Right lobe of liver (tissue), 6 donors: ENCODE measurements at regions not wholly inside any gene's neighbourhood (a gene's known extent, or its start where the extent isn't known, plus 50 kb on each side); places are given as distances from the start of the nearest gene placed in this dataset.
A peak's percentile ranks its signal among the peaks of the same experiment; 100 is the strongest.

Experiments used
- ATAC-seq, 4 donors: fragments of 200-7000 bp; cut with Tn5 transposase; one replicate each; pipeline ENCODE4 v1.9.1; 2020; ENCODE audit warnings: mild to moderate bottlenecking in 4 of 4, moderate library complexity in 4 of 4
- DNase-seq, 3 donors: peaks; one replicate each; pipeline ENCODE4 v3.0.0-alpha.2; 2020
- H3K27ac ChIP-seq, 3 donors: fragments of 200-600 bp; one replicate each; pipeline ENCODE4 v1.8.0; 2022
- H3K27me3 ChIP-seq, 2 donors: fragments of 200-600 bp; one replicate each; pipeline ENCODE4 v1.8.0; 2022
- H3K36me3 ChIP-seq, 4 donors: fragments of 200-600 bp; sonication (generic) in 1 of 4; one replicate each; pipeline versions ENCODE4 v1.5.1 to v1.8.0; 2017 to 2022; ENCODE audit warnings: control low read depth in 1 of 4
- H3K4me1 ChIP-seq, 4 donors: fragments of 200-600 bp; sonication (generic) in 1 of 4; one replicate each; pipeline versions ENCODE4 v1.5.1 to v1.8.0; 2017 to 2022; ENCODE audit warnings: control low read depth in 1 of 4
- H3K4me3 ChIP-seq, 3 donors: fragments of 200-600 bp; one replicate each; pipeline ENCODE4 v1.8.0; 2022
- H3K9me3 ChIP-seq, 4 donors: fragments of 200-600 bp; sonication (generic) in 1 of 4; one replicate each; pipeline versions ENCODE4 v1.5.1 to v1.8.0; 2017 to 2022; ENCODE audit warnings: control low read depth in 1 of 4
- CTCF ChIP-seq, 4 donors: fragments of 200-600 bp in 3 of 4; fragments of 450-650 bp in 1 of 4; IDR thresholded peaks; one replicate each; pipeline versions ENCODE4 v1.5.1 to v1.8.0; 2016 to 2022; ENCODE audit warnings: antibody characterized with exemption in 4 of 4, mild to moderate bottlenecking in 2 of 4
- POLR2A ChIP-seq: fragments of 450-650 bp; IDR thresholded peaks from one replicate; pipeline ENCODE4 v1.6.1; 2017; ENCODE audit warnings: antibody characterized with exemption, mild to moderate bottlenecking
- WGBS: methylation state at CpG from one replicate; pipeline ENCODE4 v1.1.6; 2018; ENCODE audit warnings: low coverage, low lambda C conversion rate; ENCODE audit not compliant: insufficient coverage; ENCODE audit errors: missing lambda C conversion rate; 5-methylcytosine and 5-hydroxymethylcytosine counted together
- intact Hi-C, 2 donors: fragments of 100-400 bp; cut with DNase I; formaldehyde crosslinking; loops; one replicate each; pipeline versions ENCODE4 v1.11.2 to v1.14.1; 2022
- donor health status: DM: no; HTN: yes; CAD: no.
- donor health status: DM: no; HTN: no; CAD: no.
- donor health status: DM: no; HTN: no; CAD: no.
- donor health status: DM: no; HTN: yes; CAD: no.
- donor health status: DM: no; HTN: yes; CAD: no.

GRCh38 chr15:92711457-92711831 lies 55.9 kb upstream of the FAM174B start:
- H3K4me3 ChIP-seq, result no peak overlapping the region
- no peaks in the 10 kb centered on the region for H3K36me3 ChIP-seq
- no peaks in the 10 kb centered on the region for H3K9me3 ChIP-seq
- TF ChIP-seq POLR2A, result no peak
- TF ChIP-seq CTCF (IDR thresholded peaks at IDR 0.05), result no peak
- no CpG with 5 or more reads among the region's 30 CpGs for WGBS
- no peaks in the 10 kb centered on the region for H3K27me3 ChIP-seq
- H3K27ac ChIP-seq, result no peak overlapping the region
- ATAC-seq, result no peak
- intact Hi-C loops, result no loop called here
- DNase-seq, result no peak
- peaks cover 0 to 7% (median 0%) of the 10 kb centered on the region in 4 donors for H3K4me1 ChIP-seq

DNA sequence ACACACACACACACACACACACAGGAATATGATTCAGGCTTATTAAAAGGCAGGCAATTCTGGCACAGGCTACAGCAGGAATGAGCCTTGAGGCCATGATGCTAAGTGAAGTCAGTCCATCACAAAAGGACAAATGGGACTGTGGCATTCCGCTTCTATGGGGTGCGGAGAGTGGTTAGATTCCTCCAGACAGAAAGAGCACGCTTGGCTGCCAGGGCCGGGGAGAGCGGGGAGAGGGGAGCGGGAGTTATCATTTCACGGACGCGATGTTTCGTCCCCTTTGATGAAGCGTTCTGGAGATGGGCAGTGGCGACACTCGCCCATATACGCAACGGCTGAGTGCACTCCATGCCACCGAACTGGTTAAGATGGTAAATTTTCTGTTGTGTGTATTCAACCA lies 58.5 kb upstream of the FAM174B start:
- no CpG with 5 or more reads among the region's 16 CpGs for WGBS
- peak overlapping the region; percentile 40 to 54 (median 52) for H3K4me3 ChIP-seq
- intact Hi-C loops, result no loop called here
- peak overlapping the region in 2 of 3 donors; percentile 22 to 56 for H3K27ac ChIP-seq
- ATAC-seq, result peak; percentile 42 to 57 (median 53)
- no peaks in the 10 kb centered on the region for H3K27me3 ChIP-seq
- no peaks in the 10 kb centered on the region for H3K36me3 ChIP-seq
- peaks cover 0 to 7% (median 0%) of the 10 kb centered on the region in 4 donors for H3K4me1 ChIP-seq
- TF ChIP-seq POLR2A (no peak), CTCF (IDR thresholded peaks at IDR 0.05) (no peak)
- no peaks in the 10 kb centered on the region for H3K9me3 ChIP-seq
- DNase-seq, result no peak

DNA sequence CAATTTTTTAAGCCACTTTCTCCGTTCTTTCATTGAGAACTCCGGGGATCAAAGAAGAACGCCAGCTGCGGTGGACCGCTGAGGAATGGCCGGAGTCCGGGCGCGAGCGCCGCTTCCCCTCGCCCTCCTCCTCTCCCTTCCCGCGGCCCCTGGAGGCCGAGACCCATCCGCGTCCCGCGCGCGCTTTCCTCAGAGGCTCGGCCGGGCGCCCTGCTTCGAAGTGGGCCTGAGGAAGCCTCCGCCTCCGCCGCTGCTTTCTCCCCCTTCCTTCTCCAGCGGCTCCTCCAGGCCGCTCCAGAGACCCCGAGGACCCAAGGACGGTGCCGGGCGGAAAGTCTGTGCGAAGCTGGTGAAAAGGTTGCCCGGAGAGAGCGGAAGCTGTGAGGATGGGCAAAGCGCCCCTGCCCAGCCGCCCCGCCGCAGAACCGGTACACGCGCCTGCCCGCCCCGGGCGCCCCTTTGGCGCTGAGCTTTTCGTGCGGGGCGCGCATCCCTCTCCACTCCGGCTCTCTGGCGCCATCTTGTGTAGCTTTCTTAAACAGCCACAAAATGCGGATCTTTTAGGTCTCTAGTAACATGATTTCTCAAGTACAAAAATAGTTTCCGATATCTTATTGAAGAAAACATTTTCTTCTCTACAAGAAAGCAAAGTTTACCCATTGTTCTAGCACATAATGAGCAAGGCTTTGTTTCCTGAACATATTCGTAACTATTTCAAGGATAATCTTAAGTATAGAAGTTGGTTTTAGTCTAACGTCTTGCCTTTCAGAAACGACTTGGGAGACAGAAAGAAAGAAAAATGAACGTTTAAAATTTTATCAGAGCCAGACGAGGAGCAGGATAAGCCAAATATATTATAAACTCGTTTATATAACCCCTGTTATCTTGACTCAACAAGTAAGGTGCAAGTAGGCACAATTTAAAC lies 59.2 kb upstream of the FAM174B start:
- intact Hi-C loops, result no loop called here
- peak; percentile 64 to 70 (median 67) for DNase-seq
- 2% methylated on average over 34 of the region's 62 CpGs for WGBS
- Histone ChIP-seq H3K27ac (peak overlapping the region in 2 of 3 donors; percentile 22 to 56), H3K27me3 (no peaks in the 10 kb centered on the region), H3K36me3 (no peaks in the 10 kb centered on the region), H3K4me1 (peaks cover 0 to 7% (median 0%) of the 10 kb centered on the region in 4 donors), H3K4me3 (peak overlapping the region; percentile 40 to 54 (median 52)), H3K9me3 (no peaks in the 10 kb centered on the region)
- ATAC-seq, result peak; percentile 93 to 98 (median 96)
- TF ChIP-seq CTCF (IDR thresholded peaks at IDR 0.05) (peak; percentile 76 to 95 (median 84)), POLR2A (no peak)

DNA sequence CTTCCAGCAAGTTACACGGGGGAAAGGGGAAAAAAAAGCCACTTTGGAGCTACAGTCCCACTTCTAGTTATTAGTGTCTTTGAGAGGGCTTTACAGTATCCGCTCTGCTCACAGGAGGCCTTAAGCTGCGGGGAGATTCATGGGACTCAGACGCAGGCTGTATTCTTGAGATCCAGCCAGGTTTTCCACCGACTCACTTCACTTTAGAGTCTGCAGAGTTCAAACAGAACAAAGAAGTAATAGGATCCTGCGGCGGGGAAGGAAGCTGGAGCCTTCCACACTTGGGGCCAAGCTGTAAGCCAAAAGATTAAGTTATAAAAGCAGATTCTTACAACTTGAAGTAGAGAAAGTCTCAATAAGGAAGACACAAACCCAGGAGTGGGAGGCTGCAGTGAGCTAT lies 60.2 kb upstream of the FAM174B start:
- no peak for TF ChIP-seq POLR2A
- no peak for TF ChIP-seq CTCF (IDR thresholded peaks at IDR 0.05)
- DNase-seq (no peak), ATAC-seq (no peak)
- 68% methylated on average over 4 of the region's 7 CpGs for WGBS
- no peaks in the 10 kb centered on the region for H3K9me3 ChIP-seq
- H3K36me3 ChIP-seq, result no peaks in the 10 kb centered on the region
- no peaks in the 10 kb centered on the region for H3K27me3 ChIP-seq
- H3K27ac ChIP-seq, result no peak overlapping the region
- H3K4me1 ChIP-seq, result peaks cover 0 to 7% (median 0%) of the 10 kb centered on the region in 4 donors
- H3K4me3 ChIP-seq, result no peak overlapping the region
- intact Hi-C loops, result no loop called here
